ENCODE measurements at regions not wholly inside any gene's neighbourhood (a gene's known extent, or its start where the extent isn't known, plus 50 kb on each side); places are given as distances from the start of the nearest gene placed in this dataset.

DNA sequence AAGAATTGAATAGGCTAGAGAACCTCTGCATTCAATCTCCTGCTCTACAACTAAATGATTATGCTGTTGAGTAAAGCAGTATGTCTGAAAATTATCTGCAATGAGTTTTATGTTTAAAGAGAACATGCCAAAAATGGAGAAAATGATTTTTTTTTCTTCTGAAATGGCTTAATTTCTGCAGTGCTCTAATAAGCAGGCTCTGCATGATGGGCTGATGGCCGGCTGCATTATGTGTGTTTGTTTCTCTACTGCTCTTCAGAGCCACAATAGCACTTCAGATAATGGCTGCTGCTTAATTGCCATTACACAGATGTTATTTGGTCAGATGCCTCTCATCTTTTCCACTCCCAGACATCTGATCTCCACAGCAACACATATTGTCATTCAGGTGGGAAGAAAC is 286.4 kb upstream of the DMAC1 start (continued):
- TF ChIP-seq SIX5 (IDR thresholded peaks at IDR 0.05; ENCODE audit: low read depth, low read length) (no peak), CBX8 (IDR thresholded peaks at IDR 0.05; ENCODE audit: borderline replicate concordance, low read depth, low read length) (no peak)
